Left colon (tissue), 2 donors: ENCODE measurements at regions not wholly inside any gene's neighbourhood (a gene's known extent, or its start where the extent isn't known, plus 50 kb on each side); places are given as distances from the start of the nearest gene placed in this dataset.

Source experiments
- ATAC-seq: fragments of 200-7000 bp; cut with Tn5 transposase; one replicate; pipeline ENCODE4 v1.9.1; 2020; ENCODE audit warnings: mild to moderate bottlenecking, moderate library complexity
- DNase-seq, 2 donors: peaks; one replicate each; pipeline ENCODE4 v3.0.0-alpha.2; 2020
- intact Hi-C, 2 donors: fragments of 100-400 bp; cut with DNase I in 1 of 2; cut with micrococcal nuclease in 1 of 2; formaldehyde crosslinking; loops; one replicate each; pipeline versions ENCODE4 v1.11.2 to v1.14.0; 2022; cut with DNase I, micrococcal nuclease
- donor health status: DM: no; HTN: no; CAD: no.
- donor health status: DM: yes; HTN: yes; CAD: no.

DNA sequence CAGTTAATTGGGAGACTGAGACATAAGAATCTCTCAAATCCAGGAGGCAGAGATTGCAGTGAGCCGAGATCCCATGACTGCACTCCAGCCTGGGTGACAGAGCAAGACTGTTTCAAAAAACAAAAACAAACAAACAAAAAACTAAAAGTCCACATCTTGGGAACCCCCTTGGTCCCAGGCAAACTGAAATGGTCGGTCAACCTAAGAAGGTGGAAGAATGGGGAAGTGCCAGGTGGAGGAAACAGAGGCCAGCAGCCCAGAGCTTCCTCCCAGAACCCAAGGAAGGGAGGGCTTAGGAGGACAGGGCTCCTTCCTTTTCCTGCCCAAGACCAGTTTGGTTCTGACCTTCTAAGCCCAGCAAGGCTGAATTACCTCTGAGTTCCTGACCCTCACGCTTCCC is 121.0 kb upstream of the FUT8 start:
- ATAC-seq (no peak), DNase-seq (no peak)
- intact Hi-C loops = no loop called here

DNA sequence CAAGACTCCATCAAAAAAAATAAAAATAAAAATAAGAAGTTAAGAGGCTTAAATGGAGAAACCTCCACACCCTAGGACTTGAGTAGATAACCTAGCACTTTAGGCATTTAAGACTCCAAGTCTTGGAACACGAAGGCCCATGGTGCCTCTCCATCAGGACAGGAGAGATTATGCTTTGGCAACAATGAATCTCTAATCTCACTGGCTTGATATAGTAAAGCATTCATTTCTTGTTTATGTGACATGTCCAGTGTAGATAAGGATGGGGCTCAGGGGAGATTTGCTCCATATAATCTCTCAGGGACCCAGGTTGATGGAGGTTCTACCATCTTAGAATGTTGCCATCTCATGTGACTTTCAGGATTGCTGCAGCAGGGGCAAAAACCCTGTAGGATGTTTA is 117.7 kb upstream of the FUT8 start:
- no peak for ATAC-seq
- DNase-seq = no peak
- intact Hi-C loops = no loop called here

DNA sequence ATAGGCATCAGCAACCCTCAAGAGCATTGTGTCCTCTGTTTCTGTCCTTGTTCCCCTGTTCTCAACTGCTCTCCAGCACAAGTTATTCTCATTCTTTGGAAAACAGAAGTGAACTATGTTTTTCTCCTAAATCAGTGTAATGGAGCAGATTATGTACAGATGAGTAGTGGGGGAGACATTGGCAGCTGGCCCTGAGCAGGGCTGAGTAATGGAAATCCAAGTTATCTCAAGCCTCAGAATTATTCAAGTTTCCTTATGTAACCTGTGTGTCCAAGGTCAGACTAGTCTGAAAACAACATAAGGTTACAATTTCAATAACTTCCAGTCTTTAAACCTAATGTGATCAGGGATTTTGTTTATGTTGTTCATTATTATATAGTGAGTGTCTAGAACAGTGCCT is 116.1 kb upstream of the FUT8 start:
- ATAC-seq (no peak), DNase-seq (no peak)
- intact Hi-C loops = no loop called here

DNA sequence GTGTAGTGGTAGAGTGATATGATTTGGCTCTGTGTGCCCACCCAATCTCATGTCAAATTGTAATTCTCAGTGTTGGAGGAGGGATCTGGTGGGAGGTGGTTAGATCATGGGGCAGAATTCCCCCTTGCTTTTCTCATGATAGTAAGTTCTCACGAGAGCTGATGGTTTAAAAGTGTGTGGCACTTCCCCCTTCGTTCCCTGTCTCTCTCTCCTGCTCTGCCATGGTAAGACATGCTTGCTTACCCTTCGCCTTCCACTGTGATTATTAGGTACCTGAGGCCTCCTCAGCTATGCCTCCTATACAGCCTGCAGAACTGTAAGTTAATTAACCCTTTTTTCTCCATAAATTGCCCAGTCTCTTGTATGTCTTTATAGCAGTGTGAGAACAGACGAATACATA is 115.7 kb upstream of the FUT8 start:
- no peak for DNase-seq
- intact Hi-C loops = no loop called here
- ATAC-seq = no peak

DNA sequence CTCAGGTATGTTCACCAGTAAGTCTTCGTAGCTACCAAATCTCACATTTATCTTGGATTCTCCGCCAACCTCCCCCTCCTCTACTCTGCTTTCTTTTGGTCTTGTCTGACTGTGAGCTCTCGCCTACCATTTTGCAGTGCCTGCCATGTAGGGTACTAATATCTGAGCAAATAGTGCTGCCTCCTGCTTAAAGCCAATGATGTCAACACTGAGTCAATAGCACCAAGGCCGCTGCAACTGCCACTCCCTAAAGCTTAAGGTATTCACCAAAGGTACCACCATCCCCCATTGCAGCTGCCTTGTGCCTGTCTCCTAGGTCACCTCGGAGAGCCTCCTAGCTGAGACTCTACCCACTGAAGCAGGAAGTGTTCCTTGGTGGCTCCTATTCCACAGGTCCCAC is 114.8 kb upstream of the FUT8 start:
- ATAC-seq (peak; percentile 45), DNase-seq (peak in 1 of 2 donors; percentile 62)
- intact Hi-C loops = no loop called here

DNA sequence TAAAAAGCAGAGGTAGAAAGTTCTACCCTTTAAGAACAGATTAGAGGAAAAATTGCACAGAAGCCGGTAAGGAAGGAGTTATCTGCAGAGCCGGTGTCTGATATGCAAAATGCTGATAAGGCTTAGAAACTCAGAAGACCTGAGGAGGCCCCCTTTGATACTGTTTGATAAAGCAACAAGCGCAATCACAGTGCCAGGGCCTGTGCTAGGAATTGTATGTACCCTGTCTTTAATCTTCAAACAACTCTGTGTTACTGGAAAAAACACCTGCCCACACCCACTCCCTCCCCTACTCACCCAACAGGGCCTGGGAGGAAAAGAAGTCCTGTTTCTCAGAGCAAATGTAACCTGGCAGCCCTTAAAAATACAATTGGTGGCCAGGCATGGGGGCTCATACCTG is 112.7 kb upstream of the FUT8 start:
- DNase-seq (peak in 1 of 2 donors; percentile 50), ATAC-seq (peak; percentile 47)
- intact Hi-C loops = no loop called here

DNA sequence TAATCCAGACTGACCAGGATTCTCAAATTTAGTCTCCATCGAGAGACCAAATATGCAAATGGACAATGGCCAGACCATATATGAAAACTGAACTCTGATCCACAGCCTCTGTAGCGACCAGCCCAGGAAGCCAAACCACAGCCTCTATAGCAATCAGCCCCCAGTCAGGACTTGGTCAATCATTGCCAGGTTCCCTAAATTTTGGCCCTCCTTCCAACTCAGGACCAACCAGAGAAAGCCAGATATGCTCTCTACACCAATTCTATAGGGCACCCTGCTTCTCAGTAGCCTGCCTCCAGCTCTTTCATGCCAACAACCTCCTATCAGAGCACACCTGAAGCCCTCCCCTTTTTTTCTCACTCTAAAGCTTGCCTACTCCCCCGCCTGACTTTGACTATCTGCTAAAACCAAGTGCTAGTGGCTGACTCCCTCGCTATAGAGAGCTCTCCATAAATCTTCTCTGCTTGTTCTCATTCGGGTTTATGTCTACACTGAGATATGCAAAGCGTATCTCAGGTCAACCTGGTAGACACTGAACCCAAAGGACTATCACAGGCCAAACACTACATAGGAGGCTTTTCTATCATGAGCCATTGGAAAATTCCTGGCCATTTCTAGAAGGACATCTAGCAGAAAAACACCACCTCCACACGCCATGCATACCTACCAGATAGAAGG is 110.5 kb upstream of the FUT8 start:
- ATAC-seq (peak; percentile 1), DNase-seq (no peak)
- intact Hi-C loops = no loop called here

DNA sequence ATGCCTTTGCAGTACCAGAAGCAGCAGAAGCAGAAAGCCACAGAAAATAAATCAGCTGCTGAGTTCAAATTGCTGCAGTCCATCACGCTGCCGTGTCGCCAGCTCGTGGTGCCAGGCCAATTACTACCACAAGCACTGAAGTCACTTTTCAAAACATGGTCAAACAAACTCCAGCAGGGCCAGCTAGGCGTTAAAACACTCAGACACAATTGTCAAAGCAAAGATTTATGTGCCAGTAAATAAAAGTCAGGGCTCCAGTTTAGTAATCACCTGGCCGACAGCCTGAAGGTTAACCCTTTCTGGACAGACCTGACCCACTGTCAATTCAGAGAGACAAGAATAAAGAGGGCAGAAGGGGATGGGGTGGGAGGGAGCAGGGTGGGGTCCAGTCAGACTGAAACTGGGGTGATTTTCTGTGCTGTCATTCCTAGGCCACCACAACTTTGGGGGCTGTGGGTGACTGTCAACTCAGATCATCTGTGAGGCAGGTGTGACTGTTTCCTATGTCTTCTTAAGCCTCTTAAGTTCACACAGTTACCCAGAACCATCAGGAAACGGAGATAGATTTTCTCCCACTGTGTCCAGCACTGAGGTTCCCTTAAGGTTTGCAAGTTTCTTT is 109.8 kb upstream of the FUT8 start:
- intact Hi-C loops = no loop called here
- DNase-seq (peak; percentile 29 to 42), ATAC-seq (peak; percentile 12)

DNA sequence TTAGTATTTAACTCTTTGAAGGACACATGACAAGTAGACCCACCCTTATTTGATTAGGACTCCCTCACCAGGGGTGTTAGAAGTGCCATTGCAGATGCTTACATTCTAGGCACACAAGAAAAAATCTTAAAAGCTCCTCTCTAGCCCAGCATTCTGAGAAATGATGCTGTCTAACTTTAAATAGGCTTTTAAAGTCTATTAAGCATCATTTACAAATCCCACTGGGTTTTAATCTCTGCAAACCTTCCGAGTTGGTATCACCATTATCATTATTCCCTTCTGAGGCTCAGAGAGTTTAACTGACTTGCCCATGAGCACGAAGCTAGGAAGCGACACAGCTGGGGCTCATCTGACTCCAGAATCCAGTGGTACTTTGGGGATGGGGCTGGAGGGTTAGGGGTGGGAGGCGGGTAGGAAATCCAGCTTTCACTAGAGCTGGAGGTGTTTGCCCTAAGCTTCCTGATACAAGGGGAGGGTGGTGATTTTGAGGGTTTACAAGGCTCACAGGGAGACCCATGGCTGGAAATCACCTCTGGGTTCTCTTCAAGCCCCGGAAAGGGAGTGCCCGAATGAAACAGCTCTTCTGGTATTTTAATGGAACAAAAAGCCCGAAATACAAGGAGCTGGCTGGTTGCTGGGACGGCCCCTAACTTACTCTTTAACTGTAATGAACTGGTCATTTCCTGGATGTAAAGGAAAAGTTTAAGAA is 109.2 kb upstream of the FUT8 start:
- intact Hi-C loops = no loop called here
- ATAC-seq = no peak
- peak in 1 of 2 donors; percentile 45 for DNase-seq

DNA sequence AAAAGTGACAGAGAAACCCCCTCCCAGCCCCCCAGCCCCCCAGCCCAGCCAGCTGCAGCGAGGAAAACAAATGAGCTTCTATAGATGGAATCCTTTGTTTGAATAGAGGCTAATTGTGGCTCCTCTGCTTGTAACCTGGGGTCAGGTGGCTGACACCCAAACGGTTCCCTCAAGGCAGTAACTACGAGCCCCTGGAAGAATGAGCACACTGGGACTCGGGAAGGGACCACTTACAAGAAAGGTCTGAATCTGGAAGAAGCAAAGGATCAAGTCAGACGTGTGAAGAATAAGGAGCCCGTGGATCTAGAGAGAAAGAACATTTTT is 108.7 kb upstream of the FUT8 start:
- intact Hi-C loops = no loop called here
- no peak for ATAC-seq

DNA sequence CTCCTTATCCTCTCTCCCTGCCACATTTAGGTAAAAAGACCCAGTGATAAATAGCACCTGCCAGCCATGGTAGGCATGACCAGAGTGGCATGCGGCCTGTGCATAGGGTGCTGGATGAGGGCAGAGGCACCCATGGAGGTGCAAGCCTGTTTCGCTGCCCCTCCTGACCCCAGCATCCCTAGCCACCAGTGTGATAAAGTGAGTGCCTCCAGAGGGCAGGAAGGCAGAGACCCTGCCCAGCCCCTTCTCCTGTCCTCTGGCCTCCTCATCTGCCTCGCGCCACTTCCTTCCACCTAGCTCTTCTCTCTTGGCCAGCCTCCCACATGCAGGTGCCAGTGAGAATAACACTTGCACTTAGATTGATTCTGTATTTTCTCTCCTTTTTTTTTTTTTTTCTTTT is 108.3 kb upstream of the FUT8 start:
- no peak for DNase-seq
- intact Hi-C loops = no loop called here
- no peak for ATAC-seq

More for the DNA sequence above, 108.7 kb upstream of the FUT8 start:
- no peak for DNase-seq

DNA sequence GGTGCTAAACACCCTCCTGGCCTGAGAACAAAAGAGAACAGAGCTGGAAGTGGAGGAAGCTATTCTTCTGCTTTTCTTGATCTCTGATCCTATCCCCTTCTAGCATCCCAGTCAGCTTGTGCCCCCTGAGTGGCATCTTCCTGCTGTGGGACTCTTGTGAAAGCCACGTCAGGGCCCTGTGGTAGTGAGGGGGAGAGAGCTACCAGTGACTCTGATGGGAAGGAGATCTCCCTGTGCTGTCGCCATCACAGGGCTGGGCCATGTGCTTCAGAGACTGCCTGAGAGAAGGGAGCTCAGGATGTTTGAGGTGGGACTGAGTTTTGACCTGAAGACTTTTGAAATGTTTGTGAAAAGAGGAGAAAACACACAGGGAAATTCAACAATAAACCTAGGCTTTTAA is 107.6 kb upstream of the FUT8 start:
- intact Hi-C loops = no loop called here
- DNase-seq (no peak), ATAC-seq (no peak)

DNA sequence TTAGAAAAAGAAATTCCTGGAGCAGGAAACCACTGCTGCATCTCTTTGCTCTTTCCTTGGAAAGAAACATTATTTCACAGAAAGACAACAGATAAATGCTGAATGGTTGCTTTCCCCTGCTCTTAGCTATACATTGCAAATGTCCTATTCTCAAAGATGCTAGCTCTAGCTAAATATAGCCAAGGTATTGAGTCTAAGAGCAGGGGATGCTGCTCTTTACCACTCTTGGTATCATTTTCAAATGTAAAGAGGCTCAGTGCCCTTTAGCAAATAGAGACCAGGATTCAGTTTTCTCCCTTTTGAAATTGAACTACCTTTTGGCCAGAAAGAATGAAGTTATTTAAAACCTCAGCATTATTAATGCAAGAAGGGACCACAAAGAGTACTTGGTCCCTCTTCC is 104.0 kb upstream of the FUT8 start:
- DNase-seq (no peak), ATAC-seq (no peak)
- intact Hi-C loops = no loop called here

DNA sequence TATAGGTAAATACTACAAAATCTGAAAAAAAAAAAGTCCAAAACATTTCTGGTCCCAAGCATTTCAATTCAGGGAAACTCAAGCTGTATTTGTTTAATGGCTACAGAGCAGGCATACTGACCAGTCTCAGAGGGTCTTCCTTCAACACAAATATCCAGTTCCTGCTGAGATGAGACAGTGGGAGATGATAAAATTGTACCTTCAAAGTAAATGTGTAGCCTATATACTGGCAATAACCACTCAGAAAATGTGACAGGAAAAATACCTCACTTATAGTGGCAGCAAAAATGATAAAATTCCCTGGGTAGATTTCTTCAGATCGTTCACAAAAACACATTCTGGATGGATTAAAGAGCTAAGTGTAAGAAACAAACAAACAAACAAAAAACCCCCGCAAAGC is 102.0 kb upstream of the FUT8 start:
- intact Hi-C loops = no loop called here
- ATAC-seq = no peak
- no peak for DNase-seq

DNA sequence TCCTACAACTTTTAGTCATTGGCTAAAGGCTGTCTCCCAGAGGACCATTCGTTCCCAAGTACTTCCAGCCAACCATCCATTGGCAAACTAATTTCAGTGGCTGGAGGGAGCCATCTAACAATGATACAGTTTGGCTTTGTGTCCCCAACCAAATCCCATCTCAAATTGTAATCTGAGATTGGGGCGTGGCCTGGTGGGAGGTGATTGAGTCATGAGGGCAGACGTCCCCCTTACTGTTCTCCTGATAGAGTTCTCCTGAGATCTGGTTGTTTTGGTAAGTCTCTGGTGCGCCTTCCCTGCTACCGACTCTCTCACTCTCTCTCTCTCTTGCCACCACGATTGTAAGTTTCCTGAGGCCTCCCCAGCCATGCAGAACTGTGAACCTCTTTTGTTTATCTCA is 99.7 kb upstream of the FUT8 start:
- intact Hi-C loops = no loop called here
- DNase-seq = no peak
- no peak for ATAC-seq

DNA sequence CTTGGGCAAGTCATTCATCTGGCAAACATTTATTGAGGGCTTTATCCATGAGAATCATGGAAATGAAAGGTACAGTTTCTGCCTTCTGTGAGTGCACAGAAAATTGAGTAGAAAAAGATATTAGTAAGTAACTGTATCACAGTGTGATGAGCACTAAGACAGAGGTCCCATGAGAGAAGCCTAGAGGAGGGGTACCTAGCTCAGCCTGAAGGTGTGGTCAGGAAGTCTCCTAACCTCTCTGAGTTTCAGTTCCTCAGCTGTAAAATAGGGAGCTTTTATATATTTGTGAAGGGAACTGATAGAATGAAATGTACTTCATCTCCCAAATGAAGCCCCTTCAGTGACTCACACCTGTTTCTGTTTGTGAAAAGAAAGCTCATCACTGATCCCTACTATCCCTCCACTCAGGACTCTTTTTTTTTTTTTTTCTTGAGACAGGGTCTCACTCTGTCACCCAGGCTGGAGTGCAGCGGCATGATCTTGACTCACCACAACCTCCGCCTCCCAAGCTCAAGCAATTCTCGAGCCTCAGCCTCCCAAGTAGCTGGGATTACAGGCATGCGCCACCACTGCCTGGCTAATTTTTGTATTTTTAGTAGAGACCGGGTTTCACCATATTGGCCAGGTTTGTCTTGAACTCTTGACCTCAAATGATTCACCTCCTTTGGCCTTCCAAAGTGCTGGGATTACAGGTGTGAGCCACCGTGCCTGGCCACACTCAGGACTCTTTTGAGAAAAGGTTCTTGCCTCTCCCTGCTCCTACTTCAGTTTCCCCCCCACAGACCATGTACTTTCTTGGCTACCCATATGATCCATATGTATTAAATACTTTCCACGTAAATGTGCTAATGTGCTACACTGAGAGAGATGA is 93.7 kb upstream of the FUT8 start:
- intact Hi-C loops = no loop called here
- DNase-seq (no peak), ATAC-seq (no peak)

DNA sequence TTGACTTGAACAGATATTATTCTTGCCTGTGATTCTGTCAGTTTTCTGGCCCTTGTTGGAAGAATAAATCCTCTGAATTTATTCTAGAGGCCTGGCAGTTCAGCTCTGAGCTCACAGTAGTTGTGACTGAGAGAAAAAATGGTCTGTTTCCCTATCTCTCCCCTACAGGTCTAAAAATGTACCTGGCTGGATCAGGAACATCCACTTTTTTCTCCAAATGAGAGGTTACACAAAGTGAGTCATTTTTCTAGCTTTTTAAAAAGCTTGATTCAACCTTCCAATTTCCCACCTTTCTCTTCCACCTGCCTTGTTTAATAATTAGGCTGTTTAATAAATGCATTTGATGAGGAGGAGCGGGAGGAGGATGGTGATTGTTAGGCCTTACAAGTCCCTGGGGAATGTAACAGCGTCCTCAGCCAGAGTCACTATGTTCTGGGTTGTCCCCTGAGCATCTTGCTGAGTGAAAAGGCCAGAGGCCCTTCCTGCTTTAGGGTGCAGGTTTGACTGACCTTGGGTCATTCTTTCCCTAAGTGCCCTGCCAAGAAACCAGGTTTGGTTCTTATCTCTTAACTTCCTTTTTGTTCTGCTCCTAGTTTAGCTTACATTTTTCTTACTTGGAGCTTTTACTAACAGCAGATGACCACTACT is 91.7 kb upstream of the FUT8 start:
- intact Hi-C loops = no loop called here
- DNase-seq (no peak), ATAC-seq (no peak)

DNA sequence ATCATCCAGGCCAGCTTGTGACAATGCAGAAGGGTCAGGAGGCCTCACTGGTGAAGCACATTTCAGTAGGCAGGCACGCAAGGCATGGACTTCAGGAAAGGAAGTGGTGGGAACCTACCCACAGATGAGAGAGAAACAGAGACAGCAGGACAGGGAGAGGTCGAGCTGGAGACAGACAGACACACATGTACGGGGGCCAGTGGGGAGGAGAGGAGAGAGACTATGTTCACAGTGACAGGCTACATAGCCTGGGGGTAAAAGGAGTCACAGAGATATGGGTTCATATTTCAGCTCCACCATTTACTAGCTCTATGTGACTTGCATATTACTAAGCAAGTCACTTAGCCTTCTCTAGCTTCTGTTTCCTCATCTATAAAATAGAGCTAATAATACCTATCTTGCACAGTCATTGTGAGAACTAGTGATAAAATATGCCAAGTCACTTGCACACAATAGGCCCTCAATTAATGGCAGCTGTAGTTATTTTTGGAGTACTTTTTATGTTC is 91.1 kb upstream of the FUT8 start:
- no peak for DNase-seq
- intact Hi-C loops = no loop called here
- no peak for ATAC-seq

DNA sequence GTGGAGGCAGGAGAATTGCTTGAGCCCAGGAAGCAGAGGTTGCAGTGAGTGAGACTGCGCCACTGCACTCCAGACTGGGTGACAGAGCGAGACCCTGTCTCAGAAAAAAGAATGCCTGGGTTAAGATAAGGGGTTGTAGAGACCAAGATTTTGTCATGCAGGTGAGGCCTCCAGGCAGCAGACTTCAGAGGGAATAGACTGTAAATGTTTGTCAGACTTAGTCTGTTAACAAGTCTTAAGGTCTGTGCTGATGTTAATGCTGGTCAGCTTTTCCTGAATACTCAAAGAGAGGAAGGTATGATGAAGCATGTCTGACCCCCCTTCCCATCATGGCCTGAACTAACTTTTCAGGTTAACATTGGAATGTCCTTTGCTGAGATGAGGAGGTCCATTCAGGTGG is 83.0 kb upstream of the FUT8 start:
- intact Hi-C loops = no loop called here
- no peak for ATAC-seq
- DNase-seq = no peak
